ENCODE measurements at regions not wholly inside any gene's neighbourhood (a gene's known extent, or its start where the extent isn't known, plus 50 kb on each side); places are given as distances from the start of the nearest gene placed in this dataset.

GRCh38 chr12:118553856-118554504 lies 177.6 kb downstream of the SUDS3 start:
- no peak for TF ChIP-seq SRF (IDR thresholded peaks at IDR 0.05; ENCODE audit: low read depth, low read length)
- TF ChIP-seq POLR2AphosphoS5 (IDR thresholded peaks at IDR 0.05; ENCODE audit: low read depth, low read length) = no peak
- TF ChIP-seq EZH2 (IDR thresholded peaks at IDR 0.05; ENCODE audit: low read depth, low read length, severe bottlenecking) = no peak
- TF ChIP-seq CTCF (IDR thresholded peaks at IDR 0.05; ENCODE audit: control extremely low read depth in 1 of 3, insufficient read depth in 1 of 3, low read depth in 1 of 3, low read length in 3 of 3) = no peak
- TF ChIP-seq CREB1 (IDR thresholded peaks at IDR 0.05) = no peak
- no peak for TF ChIP-seq TAF1 (IDR thresholded peaks at IDR 0.05; ENCODE audit: low read depth, low read length)
- TF ChIP-seq JUND (IDR thresholded peaks at IDR 0.05; ENCODE audit: low read length) = no peak
- no peak for TF ChIP-seq SP1 (IDR thresholded peaks at IDR 0.05; ENCODE audit: low read depth, low read length)
- TF ChIP-seq SIX5 (IDR thresholded peaks at IDR 0.05; ENCODE audit: low read depth, low read length) = no peak
- no peak for TF ChIP-seq EGR1 (IDR thresholded peaks at IDR 0.05; ENCODE audit: borderline replicate concordance, low read depth, low read length)
- no peak for TF ChIP-seq MAFK (IDR thresholded peaks at IDR 0.05; ENCODE audit: low read depth, low read length)
